ENCODE measurements at regions not wholly inside any gene's neighbourhood (a gene's known extent, or its start where the extent isn't known, plus 50 kb on each side); places are given as distances from the start of the nearest gene placed in this dataset.

DNA sequence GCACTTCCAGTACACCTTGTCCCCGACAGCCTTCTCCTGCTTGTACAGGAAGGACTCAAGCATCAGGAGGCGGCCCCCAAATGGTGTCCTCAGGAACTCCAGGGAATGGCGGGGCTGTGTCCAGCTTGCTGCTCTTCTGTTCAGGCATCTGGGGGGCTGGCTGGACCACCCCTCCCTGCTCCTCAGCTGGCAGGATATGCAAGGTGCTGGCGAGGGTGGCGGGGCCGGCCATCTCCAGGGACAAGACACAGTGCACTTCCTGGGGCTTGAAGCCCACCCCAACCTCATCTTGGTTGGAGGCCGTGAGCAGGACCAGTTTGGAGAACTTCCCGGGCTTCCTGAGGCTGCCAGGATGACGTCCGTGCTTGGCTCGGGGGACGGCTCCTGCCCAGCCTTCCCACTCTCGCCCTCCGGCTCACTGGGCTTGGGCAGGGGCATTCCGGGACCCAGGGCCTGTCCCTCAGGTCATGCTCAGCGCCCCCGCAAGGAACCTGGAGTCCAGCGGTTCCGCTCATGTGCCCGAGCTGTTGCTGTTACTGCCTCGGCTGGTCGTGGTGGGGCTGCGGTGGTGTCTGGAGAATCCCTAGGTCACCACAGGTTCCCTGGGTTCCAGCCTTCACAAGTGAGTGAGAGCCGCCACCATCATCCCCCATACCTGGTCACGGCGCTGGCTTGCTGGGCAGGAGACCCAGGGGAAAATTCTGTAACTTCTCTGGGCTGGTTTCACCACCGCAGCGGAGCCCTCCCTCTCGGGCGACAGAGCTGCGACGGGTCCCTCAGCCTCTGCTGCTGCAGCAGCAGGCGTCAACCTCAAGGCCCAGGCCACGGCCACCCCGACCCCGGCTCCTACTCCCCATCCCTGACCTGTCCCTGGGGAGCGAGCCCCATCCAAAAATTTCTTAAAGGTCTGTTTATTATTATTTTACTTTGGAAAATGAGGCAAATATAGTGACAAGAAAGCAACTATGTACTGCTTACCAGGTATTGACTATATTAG, 82.8 kb upstream of the FXR1 start:
- DNase-seq, result no peak

DNA sequence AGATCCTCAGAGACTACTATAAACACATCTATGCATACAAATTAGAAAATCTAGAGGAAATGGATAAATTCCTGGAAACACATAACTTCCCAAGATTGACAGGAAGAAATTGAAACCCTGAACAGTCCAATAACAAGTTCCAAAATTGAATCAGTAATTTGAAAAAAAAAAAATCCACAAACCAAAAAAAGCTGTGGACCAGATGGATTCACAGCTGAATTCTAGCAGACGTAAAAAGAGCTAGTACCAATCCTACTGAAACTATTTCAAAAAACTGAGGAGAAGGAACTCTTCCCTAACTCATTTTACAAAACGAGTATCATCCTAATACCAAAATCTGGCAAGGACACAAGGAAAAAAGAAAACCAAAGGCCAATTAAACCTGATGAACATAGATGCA, 77.0 kb upstream of the FXR1 start:
- DNase-seq, result no peak

DNA sequence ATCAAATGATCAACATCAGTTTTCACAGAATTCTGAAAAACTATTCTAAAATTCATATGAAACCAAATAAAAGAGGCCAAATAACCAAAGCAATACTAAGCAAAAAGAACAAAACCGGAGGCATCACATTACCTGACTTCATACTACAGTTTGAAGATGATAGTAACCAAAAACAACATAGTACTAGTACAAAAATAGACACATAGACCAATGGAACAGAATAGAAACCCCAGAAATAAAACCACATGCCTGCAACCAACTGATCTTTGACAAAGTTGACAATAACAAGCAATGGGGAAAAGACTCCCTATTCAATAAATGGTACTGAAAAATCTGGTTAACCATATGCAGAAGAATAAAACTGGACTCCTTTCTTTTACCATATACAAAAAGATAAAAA, 75.7 kb upstream of the FXR1 start:
- no peak for DNase-seq

DNA sequence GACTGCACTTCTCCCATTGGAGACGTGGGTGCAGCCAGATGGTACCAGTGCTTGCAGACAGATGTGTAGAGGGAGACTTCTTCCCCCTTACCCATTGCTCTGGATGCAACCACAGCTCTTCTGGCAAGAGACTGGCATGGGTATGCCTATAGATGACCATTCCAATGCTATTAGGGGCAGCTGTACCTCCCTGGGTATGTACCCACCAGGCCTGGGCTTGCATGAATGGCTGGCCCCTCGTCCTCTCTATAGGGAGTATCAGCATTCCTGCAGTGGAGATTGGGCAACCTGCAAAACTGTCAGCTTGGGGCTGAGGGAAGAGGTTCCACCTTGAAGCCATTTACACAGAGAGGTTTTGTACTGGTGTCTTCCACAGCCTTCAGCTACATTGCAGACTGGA, 57.6 kb upstream of the FXR1 start:
- no peak for DNase-seq

DNA sequence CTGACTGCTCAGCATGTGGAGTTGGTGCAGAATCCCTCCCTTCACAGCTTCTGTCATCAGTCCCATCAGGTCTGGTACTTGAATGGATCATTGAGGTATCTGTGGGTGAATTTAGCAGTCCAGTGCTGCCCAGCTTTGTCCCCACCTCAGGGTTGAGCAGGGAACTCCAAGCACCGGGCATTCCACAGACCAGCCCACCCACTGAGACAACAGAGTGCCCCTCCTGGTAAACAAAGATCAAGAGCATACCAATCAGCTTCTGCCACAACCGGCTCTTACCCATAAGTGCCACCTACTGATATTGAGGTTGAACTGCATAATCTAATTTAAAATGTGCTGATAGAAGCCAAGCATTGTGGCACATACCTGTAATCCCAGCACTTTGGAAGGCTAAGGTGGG, 57.1 kb upstream of the FXR1 start:
- peak in 1 of 51 donors; percentile 3 for DNase-seq

DNA sequence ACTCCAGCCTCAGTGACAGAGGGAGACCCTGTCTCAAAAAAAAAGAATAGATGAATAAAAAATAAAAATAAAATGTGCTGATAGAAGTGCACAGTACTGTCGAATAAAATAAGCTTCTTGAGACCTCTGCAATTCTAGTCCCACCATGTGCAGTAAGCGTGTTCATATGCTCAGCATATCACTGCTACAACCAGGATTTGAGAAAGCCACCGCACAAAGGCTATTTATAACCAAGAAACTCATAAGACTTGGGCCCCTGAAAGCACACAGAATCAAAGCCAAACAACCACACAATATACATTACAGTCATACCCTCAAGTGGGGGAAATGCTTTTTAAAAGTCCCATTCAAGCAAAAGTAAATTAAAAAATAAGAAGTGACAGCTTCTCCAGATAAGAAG, 56.5 kb upstream of the FXR1 start:
- no peak for DNase-seq

DNA sequence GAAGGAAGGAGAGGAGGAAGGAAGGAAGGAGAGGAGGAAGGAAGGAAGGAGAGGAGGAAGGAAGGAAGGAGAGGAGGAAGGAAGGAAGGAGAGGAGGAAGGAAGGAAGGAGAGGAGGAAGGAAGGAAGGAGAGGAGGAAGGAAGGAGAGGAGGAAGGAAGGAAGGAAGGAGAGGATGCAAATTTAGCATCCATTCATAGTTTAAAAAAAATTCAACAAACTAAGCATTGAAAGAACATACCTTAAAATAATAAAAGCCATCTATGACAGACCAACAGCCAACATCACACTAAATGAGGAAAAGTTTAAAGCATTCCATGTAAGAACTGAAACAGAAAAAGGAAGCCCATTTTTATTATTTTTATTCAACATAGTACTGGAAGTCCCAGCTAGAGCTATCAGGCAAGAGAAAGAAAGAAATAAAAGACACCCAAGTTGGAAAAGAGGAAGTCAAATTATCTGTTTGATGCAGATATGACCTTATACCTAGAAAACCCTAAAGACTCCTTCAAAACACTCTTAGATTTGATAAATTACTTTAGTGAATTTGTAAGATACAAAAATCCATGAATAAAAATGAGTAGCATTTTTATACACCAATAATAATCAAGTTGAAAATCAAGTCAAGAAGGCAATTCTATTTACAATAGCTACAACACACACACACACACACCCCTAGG, 52.2 kb upstream of the FXR1 start:
- DNase-seq, result no peak

Measured in hypothalamus (tissue), 51 donors.